Kidney tubule cell (primary cell): ENCODE measurements at regions not wholly inside any gene's neighbourhood (a gene's known extent, or its start where the extent isn't known, plus 50 kb on each side); places are given as distances from the start of the nearest gene placed in this dataset.
A peak's percentile ranks its signal among the peaks of the same experiment; 100 is the strongest.
"Not testable (repeated sequence)": the region's sequence is repeated elsewhere in the genome, so short reads cannot be mapped to it uniquely, and the experiment has no call there.

Source experiments
- DNase-seq: peaks from one replicate; pipeline ENCODE4 v3.0.0-alpha.2; 2018; ENCODE audit warnings: low spot score

DNA sequence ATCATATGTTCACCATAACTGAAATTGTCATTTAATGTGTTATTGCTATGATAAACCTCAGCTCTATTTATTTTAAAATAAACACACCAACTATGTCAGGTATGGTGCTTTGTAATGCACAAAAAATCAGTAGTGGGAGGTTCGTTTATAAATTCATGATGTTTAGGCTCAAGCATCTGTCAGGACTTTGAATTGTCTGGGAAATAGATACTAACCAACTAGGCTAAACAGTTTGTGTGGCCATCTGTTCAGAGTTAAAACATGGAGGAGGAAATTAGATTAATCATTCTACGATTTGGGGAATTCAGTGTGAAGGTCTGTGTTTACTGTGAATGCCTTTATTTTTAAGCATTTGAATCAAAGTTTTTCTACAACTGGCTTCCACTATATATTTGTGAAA is 212.6 kb upstream of the FZD8 start:
- no peak for DNase-seq

DNA sequence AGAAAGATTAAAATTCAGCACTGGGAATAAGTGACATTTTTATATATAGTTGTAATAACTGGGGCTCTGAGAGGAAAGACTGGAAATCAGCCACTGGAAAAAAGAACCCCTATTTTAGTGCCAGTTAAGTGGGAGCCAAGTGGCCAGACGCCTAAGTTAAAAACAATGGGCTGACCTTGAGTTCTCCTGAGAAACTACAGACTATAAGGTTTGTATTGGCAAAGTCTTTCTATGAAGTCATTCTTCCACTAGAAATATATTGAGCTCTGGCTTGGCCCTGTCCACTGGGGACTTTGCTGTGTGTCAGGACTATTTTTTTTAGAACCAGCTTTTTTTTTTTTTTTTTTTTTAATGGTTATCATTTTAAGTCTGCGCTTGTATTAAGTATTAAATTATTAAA is 210.6 kb upstream of the FZD8 start:
- DNase-seq: no peak

GRCh38 chr10:35848412-35848811 is 206.3 kb upstream of the FZD8 start:
- no peak for DNase-seq

GRCh38 chr10:35844686-35845085 is 202.6 kb upstream of the FZD8 start:
- no peak for DNase-seq

GRCh38 chr10:35843524-35844181 is 201.6 kb upstream of the FZD8 start:
- no peak for DNase-seq

DNA sequence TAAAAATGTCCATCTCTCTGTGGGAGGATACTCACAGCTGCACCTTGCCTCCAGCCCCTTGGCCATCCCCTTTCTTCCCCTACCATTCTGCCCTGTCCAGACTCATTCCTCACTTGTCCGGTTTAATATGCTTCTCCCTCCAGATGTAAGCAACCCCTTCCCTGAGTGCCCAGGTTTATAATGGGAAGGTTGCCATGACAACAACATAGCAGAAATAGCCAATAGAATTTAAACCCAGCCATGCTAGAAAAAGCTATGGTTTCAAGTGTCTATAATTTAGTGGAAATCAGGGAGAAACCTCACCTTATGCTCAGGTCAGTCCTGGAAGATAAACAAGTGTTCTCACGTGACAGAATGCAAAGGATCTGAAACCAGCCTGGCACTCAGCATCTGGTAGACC is 196.0 kb upstream of the FZD8 start:
- no peak for DNase-seq

GRCh38 chr10:35835545-35835944 is 193.4 kb upstream of the FZD8 start:
- no peak for DNase-seq

- peak; percentile 36 for DNase-seq
Measured at GRCh38 chr10:35834877-35835494, 192.9 kb upstream of the FZD8 start.

DNA sequence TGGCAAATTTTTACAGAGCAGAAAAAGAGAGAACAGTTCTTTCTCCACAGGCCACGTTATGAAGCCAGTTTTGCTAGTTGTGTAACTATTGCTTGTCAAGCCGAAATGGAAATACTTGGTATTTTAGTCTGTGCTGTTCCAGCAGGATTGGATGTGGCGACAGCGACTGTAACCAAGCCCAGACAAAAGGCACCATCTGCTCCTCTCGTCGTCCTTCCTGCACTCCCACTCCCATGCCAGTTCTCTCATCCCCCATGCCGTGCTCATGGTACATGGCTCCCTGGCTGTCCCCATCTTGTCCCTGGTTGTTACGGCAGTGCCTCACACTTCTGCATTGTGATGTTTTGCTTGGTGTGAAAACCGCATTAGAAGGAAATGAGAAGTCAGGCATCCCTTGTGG is 185.7 kb upstream of the FZD8 start:
- no peak for DNase-seq

DNA sequence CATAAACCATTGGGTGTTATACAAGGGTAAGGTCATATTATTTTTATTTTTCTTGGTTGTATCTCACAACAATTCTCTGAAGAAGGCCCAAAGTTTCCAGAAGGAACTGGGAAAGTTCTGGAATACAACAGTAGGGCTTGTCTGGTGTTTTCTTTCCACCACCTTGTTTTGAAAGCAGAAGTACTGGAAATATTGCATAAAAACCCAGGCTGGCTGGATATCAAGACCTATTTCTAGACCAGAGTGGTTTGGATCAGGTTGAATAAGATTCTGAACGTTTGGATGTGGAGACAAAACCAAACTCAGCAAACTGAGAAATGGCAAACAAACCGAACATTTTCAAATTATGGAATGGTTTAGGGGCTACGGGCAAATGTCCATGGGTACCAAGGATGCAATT is 182.6 kb upstream of the FZD8 start:
- DNase-seq: no peak

- peak; percentile 88 for DNase-seq
Measured at GRCh38 chr10:35822316-35822715, 180.2 kb upstream of the FZD8 start.

- DNase-seq: no peak
Measured at GRCh38 chr10:35821339-35821911, 179.3 kb upstream of the FZD8 start.

GRCh38 chr10:35819736-35820135 is 177.6 kb upstream of the FZD8 start:
- DNase-seq: no peak

GRCh38 chr10:35819011-35819410 is 176.9 kb upstream of the FZD8 start:
- DNase-seq: no peak

GRCh38 chr10:35817109-35817508 is 175.0 kb upstream of the FZD8 start:
- not testable (repeated sequence) for DNase-seq

DNA sequence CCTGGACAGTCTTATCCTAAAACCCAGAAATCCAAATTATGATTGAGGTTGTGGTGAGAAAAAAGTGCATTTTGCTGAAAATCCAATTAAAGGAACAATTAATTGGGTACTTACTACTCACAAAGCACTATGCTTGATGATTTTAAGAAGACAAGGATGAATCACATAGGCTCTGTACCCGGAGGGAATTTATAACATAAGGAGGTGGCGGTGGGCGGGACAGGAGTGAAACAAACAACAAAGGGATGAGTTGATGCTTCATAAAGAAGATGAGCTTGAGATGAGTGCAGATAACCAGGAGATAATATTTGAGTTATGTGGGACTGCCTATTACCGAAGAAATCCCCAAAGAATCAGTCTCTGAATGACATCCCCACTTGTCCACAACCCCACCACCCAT is 171.1 kb upstream of the FZD8 start:
- DNase-seq: no peak

GRCh38 chr10:35808344-35808743 is 166.2 kb upstream of the FZD8 start:
- DNase-seq: no peak

DNA sequence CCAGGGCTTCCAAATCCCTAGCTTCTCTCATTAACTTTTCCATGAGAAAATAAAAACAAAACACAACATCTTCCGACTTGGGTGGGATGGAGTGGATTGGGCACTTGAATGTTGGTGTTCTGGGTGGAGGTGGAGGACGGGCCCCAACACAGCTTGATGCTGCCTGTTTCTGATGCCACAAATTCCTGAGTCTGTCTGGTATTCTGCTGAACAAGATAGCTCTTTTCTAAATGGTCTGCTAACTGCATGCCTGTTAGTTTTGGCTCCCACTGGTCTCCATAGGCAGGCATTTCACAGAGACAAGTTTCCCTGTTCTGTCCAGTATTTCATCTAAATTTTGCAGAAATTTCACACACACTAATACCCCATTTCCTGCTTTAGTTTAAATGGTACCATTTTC is 160.9 kb upstream of the FZD8 start:
- no peak for DNase-seq

GRCh38 chr10:35797187-35797586 is 155.1 kb upstream of the FZD8 start:
- DNase-seq: no peak

- DNase-seq: peak; percentile 10
Measured at GRCh38 chr10:35795131-35795824, 153.2 kb upstream of the FZD8 start.

- no peak for DNase-seq
Measured at GRCh38 chr10:35794703-35795102, 152.6 kb upstream of the FZD8 start.

- DNase-seq: no peak
Measured at GRCh38 chr10:35792291-35792690, 150.2 kb upstream of the FZD8 start.

DNA sequence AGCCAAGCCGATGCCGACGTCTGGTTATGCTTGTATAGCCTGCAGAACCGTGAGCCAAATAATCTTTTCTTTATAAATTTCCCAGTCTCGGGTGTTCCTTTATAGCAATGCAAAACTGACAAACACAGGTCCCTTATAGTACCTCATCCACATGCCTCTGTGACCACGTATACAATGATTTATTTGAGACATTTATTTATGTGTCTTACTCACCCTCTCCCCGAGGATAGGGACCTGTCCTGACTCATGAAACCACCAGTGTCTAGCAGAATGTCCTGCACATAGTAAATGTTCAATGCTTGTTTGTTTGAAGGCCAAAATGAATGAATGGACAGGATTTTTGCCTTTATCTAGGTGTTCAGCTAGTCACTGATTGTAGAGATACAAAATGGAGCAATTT is 147.9 kb upstream of the FZD8 start:
- DNase-seq: peak; percentile 90
